IPS-18a (cell line): ENCODE measurements at regions not wholly inside any gene's neighbourhood (a gene's known extent, or its start where the extent isn't known, plus 50 kb on each side); places are given as distances from the start of the nearest gene placed in this dataset.

Source experiments
- H3K27ac ChIP-seq: one replicate; pipeline ENCODE4 v1.5.1; 2013; ENCODE audit warnings: low read length
- H3K27me3 ChIP-seq: one replicate; pipeline ENCODE4 v1.6.1; 2013; ENCODE audit warnings: mild to moderate bottlenecking, low read length; ENCODE audit not compliant: control insufficient read depth, insufficient read depth
- H3K36me3 ChIP-seq: one replicate; pipeline ENCODE4 v1.6.1; 2013; ENCODE audit warnings: low read depth, low read length; ENCODE audit not compliant: control insufficient read depth
- H3K4me1 ChIP-seq: one replicate; pipeline ENCODE4 v1.6.1; 2013; ENCODE audit warnings: low read depth, low read length; ENCODE audit not compliant: control insufficient read depth
- H3K4me3 ChIP-seq: one replicate; pipeline ENCODE4 v1.5.1; 2013; ENCODE audit warnings: low read length
- H3K9ac ChIP-seq: one replicate; pipeline ENCODE4 v1.6.1; 2013; ENCODE audit warnings: mild to moderate bottlenecking, low read length, moderate library complexity
- H3K9me3 ChIP-seq: one replicate; pipeline ENCODE4 v1.6.1; 2013; ENCODE audit warnings: low read depth, low read length; ENCODE audit not compliant: control insufficient read depth

DNA sequence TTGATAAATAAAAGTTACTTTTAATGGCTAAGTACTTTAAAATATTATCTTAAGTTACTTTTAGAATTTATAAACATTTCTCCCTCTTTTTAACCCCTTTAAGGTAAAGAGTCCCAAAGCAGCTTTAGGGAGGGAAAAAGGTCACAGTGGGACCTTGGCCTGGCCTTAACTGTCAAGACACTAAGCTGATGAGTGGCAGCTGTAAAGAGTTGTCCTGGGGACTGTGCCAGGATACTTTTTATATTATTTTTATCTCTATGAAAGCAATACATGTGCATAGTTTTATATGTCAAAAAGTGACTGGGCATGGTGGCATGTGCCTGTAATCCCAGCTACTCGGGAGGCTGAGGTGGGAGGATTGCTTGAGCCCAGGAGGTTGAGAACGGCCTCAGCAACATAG lies 94.2 kb upstream of the RESF1 start:
- no peak overlapping the region for H3K27ac ChIP-seq
- peaks cover 4% of the 10 kb centered on the region for H3K4me1 ChIP-seq
- H3K9ac ChIP-seq: no peak overlapping the region
- H3K4me3 ChIP-seq: no peak overlapping the region
- H3K9me3 ChIP-seq: peaks cover 3% of the 10 kb centered on the region
- H3K36me3 ChIP-seq: no peaks in the 10 kb centered on the region
- no peaks in the 10 kb centered on the region for H3K27me3 ChIP-seq

GRCh38 chr12:31861360-31861759 lies 97.9 kb upstream of the RESF1 start:
- Histone ChIP-seq H3K9ac (no peak overlapping the region), H3K36me3 (no peaks in the 10 kb centered on the region), H3K27ac (no peak overlapping the region), H3K27me3 (no peaks in the 10 kb centered on the region), H3K9me3 (no peaks in the 10 kb centered on the region), H3K4me3 (no peak overlapping the region), H3K4me1 (no peaks in the 10 kb centered on the region)

- H3K9ac ChIP-seq: no peak overlapping the region
- no peaks in the 10 kb centered on the region for H3K9me3 ChIP-seq
- H3K4me3 ChIP-seq: no peak overlapping the region
- no peaks in the 10 kb centered on the region for H3K27me3 ChIP-seq
- H3K4me1 ChIP-seq: no peaks in the 10 kb centered on the region
- no peak overlapping the region for H3K27ac ChIP-seq
- no peaks in the 10 kb centered on the region for H3K36me3 ChIP-seq
Observed at GRCh38 chr12:31860401-31860800, 98.8 kb upstream of the RESF1 start.

DNA sequence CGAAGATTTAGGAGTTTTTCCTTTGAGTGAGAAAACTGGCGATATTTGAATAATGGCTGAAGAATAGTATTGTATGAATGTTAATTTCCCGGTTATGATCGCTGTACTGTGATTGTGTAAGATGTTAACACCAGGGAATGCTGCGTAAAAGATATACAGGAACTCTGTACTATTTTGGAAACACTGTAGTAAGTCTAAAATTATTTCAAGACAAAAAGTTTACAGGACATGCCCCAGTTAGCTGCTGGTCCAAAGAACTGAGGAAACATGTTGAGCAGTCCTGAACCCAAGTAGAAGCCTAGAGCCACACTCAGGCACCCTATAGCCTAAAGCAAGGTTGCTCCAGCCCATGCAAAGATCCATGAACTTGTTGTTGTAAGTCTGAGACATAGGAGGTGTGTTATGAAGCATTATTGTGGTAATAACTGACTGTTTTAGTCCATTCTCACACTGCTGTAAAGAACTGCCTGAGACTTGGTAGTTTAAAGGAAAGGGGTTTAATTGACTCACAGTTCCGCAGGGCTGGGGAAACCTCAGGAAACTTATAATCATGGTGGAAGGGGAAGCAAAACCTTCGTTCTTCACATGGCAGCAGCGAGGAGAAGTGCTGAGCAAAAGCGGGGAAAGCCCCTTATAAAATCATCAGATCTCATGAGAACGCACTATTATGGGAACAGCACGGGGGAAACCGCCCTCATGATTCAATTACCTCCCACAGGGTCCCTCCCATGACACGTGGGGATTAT lies 99.8 kb upstream of the RESF1 start:
- no peaks in the 10 kb centered on the region for H3K27me3 ChIP-seq
- H3K27ac ChIP-seq: no peak overlapping the region
- H3K4me1 ChIP-seq: no peaks in the 10 kb centered on the region
- no peak overlapping the region for H3K4me3 ChIP-seq
- no peaks in the 10 kb centered on the region for H3K9me3 ChIP-seq
- no peak overlapping the region for H3K9ac ChIP-seq
- no peaks in the 10 kb centered on the region for H3K36me3 ChIP-seq

- H3K27me3 ChIP-seq: no peaks in the 10 kb centered on the region
- no peaks in the 10 kb centered on the region for H3K36me3 ChIP-seq
- no peak overlapping the region for H3K27ac ChIP-seq
- no peaks in the 10 kb centered on the region for H3K4me1 ChIP-seq
- no peak overlapping the region for H3K9ac ChIP-seq
- peaks cover 10% of the 10 kb centered on the region for H3K9me3 ChIP-seq
- no peak overlapping the region for H3K4me3 ChIP-seq
Observed at GRCh38 chr12:31855427-31855826, 103.8 kb upstream of the RESF1 start.

DNA sequence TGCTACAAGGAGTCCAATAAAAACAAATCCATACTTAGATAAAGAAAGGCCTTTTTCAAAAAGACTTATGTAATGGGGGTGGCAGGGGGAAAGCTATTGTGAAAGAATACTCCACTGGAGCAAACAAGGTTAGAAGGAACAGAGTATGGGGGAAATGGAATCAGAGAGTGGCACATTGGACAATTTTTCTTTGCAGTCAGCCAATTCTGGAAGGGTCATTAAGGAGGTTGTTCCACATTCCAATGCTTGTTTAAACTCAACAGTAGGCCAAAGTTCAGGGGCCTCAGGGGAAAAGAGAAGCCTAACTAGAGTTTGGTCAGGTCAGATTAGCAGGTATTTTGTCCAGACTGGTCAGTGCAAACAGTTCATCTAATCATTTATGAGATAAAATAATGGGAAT lies 105.2 kb upstream of the RESF1 start:
- H3K9me3 ChIP-seq: peaks cover 20% of the 10 kb centered on the region
- H3K4me1 ChIP-seq: no peaks in the 10 kb centered on the region
- no peak overlapping the region for H3K4me3 ChIP-seq
- H3K27me3 ChIP-seq: no peaks in the 10 kb centered on the region
- H3K27ac ChIP-seq: no peak overlapping the region
- H3K9ac ChIP-seq: no peak overlapping the region
- no peaks in the 10 kb centered on the region for H3K36me3 ChIP-seq

- Histone ChIP-seq H3K27me3 (no peaks in the 10 kb centered on the region), H3K9me3 (peaks cover 24% of the 10 kb centered on the region), H3K9ac (no peak overlapping the region), H3K4me1 (no peaks in the 10 kb centered on the region), H3K27ac (no peak overlapping the region), H3K4me3 (no peak overlapping the region), H3K36me3 (no peaks in the 10 kb centered on the region)
Observed at GRCh38 chr12:31853520-31853919, 105.7 kb upstream of the RESF1 start.

- peaks cover 35% of the 10 kb centered on the region for H3K9me3 ChIP-seq
Observed at GRCh38 chr12:31850268-31850667, 108.9 kb upstream of the RESF1 start.

DNA sequence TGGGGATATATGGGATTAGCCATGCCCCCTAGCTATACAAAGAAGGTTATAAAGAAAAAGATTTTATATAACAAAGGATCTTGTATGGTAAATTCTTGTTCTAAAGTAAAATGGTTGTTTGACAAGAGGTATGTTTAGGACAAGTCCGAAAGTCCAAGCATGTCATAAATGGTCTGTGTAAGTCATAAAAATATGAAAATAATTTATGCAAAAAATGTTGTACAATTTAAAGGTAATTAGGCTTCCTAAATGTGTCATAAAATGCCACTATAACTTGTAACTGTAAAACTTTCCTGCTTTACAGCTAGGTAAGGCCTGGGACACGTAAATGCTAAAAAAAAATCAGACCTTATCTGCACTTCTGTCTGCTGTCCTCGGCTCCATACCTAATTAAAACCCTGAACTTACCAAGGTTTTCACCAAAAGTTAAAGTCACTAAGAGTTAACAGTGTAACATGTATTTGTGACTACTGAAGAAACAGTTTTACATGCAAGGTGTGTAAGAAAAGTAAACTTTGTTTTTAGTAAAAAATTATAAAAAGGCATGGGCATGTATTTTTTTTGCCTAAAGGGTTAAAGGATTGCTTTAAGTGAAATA lies 110.0 kb upstream of the RESF1 start:
- no peak overlapping the region for H3K9ac ChIP-seq
- H3K4me1 ChIP-seq: no peaks in the 10 kb centered on the region
- no peaks in the 10 kb centered on the region for H3K27me3 ChIP-seq
- H3K4me3 ChIP-seq: no peak overlapping the region
- H3K27ac ChIP-seq: no peak overlapping the region
- H3K9me3 ChIP-seq: peaks cover 35% of the 10 kb centered on the region
- H3K36me3 ChIP-seq: no peaks in the 10 kb centered on the region

More at GRCh38 chr12:31850268-31850667, 108.9 kb upstream of the RESF1 start:
- H3K36me3 ChIP-seq: no peaks in the 10 kb centered on the region
- H3K9ac ChIP-seq: no peak overlapping the region
- no peaks in the 10 kb centered on the region for H3K27me3 ChIP-seq
- H3K27ac ChIP-seq: no peak overlapping the region
- no peaks in the 10 kb centered on the region for H3K4me1 ChIP-seq
- H3K4me3 ChIP-seq: no peak overlapping the region

GRCh38 chr12:31846405-31846804 lies 112.8 kb upstream of the RESF1 start:
- Histone ChIP-seq H3K9ac (no peak overlapping the region), H3K4me1 (no peaks in the 10 kb centered on the region), H3K9me3 (peaks cover 35% of the 10 kb centered on the region), H3K4me3 (no peak overlapping the region), H3K27ac (no peak overlapping the region), H3K27me3 (no peaks in the 10 kb centered on the region), H3K36me3 (no peaks in the 10 kb centered on the region)

- Histone ChIP-seq H3K27ac (no peak overlapping the region), H3K9me3 (peaks cover 28% of the 10 kb centered on the region), H3K4me3 (no peak overlapping the region)
Observed at GRCh38 chr12:31845613-31846322, 113.4 kb upstream of the RESF1 start.

More at GRCh38 chr12:31845613-31846322, 113.4 kb upstream of the RESF1 start:
- no peaks in the 10 kb centered on the region for H3K36me3 ChIP-seq
- no peak overlapping the region for H3K9ac ChIP-seq
- no peaks in the 10 kb centered on the region for H3K27me3 ChIP-seq
- H3K4me1 ChIP-seq: no peaks in the 10 kb centered on the region
